ENCODE measurements at regions not wholly inside any gene's neighbourhood (a gene's known extent, or its start where the extent isn't known, plus 50 kb on each side); places are given as distances from the start of the nearest gene placed in this dataset.

- DNase-seq (ENCODE audit: low read depth in 2 of 3, low spot score in 2 of 3) = no peak
Observed at GRCh38 chr6:6518631-6519427, 69.7 kb upstream of the LY86 start.

- DNase-seq (ENCODE audit: low read depth in 2 of 3, low spot score in 2 of 3) = no peak
Observed at GRCh38 chr6:6521961-6522482, 66.5 kb upstream of the LY86 start.

- DNase-seq (ENCODE audit: low read depth in 2 of 3, low spot score in 2 of 3) = no peak
Observed at GRCh38 chr6:6522709-6523108, 65.8 kb upstream of the LY86 start.

GRCh38 chr6:6524951-6525350 lies 63.6 kb upstream of the LY86 start:
- DNase-seq (ENCODE audit: low read depth in 2 of 3, low spot score in 2 of 3) = no peak

GRCh38 chr6:6525933-6526332 lies 62.6 kb upstream of the LY86 start:
- DNase-seq (ENCODE audit: low read depth in 2 of 3, low spot score in 2 of 3) = no peak

GRCh38 chr6:6529275-6529674 lies 59.2 kb upstream of the LY86 start:
- no peak for DNase-seq (ENCODE audit: low read depth in 2 of 3, low spot score in 2 of 3)

DNA sequence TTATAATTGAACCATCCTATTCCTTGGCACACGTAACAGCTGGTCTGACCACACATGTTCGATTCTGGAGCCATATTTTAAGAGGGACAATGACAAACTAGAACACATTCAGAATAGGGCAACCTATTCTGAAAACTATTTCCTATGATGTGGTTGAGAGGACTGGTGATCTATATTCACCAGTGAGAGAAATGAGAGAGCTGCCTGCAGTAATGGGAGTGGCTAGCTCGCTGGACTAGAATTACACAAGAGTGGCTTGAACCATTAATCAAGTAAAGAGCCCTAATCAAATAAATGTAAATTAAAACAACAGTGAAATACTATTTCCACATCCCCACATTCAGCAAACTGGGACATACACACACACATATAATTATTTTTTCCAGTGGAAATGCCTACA lies 55.3 kb upstream of the LY86 start:
- no peak for DNase-seq (ENCODE audit: low read depth in 2 of 3, low spot score in 2 of 3)

- DNase-seq (ENCODE audit: low read depth in 2 of 3, low spot score in 2 of 3) = no peak
Observed at GRCh38 chr6:6534399-6534798, 54.1 kb upstream of the LY86 start.

- DNase-seq (ENCODE audit: low read depth in 2 of 3, low spot score in 2 of 3) = no peak
Observed at GRCh38 chr6:6537488-6538260, 50.8 kb upstream of the LY86 start.

GRCh38 chr6:6538261-6538660 lies 50.3 kb upstream of the LY86 start:
- no peak for DNase-seq (ENCODE audit: low read depth in 2 of 3, low spot score in 2 of 3)

Data from hematopoietic multipotent progenitor cell (in vitro differentiated cells).